ENCODE measurements at regions not wholly inside any gene's neighbourhood (a gene's known extent, or its start where the extent isn't known, plus 50 kb on each side); places are given as distances from the start of the nearest gene placed in this dataset.

DNA sequence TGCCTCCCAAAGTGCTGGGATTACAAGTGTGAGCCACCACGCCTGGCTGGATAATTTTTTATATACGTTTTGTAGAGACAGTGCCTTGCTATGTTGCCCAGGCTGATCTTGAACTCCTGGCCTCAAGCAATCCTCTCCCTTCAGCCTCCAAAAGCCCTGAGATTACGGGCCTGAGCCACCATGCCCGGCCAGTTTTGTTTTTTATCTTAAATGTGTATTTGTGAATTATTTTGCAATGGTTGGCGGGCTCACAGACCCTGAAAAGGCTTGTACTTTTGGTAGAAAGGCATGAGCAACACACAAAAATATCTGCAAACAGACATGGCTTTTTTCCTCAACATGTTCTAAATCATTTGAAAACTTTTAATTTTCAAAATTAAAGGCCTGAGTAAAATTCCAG, 73.4 kb upstream of the TMEM18 start:
- no peak for DNase-seq

DNA sequence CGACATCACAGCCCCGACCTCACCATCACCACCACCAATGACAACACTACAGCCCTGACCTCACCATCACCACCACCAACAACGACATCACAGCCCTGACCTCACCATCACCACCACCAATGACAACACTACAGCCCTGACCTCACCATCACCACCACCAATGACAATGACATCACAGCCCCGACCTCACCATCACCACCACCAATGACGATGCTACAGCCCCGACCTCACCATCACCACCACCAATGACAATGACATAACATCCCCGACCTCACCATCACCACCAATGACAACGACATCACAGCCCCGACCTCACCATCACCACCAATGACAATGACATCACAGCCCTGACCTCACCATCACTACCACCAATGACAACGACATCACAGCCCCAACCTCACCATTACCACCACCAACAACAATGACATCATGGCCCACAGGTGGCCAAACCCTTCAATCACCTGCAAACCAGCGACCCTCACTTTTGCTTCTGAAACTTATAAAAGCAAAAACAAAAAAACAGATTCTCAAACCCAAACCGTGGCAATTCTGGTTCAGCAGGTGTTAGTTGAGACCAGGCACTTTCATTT, 70.7 kb upstream of the TMEM18 start:
- DNase-seq = no peak

DNA sequence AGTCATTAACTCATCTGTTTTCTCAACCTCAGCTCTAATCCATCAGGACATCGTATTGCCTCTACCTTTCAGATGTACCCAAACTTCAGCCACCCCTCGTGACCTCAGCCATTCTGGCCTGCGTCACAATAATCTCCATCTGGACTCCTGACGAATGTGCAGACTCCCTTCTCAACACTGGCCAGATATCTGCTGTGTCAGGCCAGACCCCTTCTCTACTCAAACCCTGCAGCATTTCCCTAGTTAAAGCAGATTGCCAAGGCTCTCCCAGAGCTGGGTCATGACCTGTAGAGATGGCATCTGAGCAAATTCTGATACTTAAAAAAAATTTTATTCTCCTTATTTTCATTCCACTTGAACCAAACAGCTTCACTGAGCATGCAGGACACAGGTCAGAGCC, 69.5 kb upstream of the TMEM18 start:
- DNase-seq = no peak

DNA sequence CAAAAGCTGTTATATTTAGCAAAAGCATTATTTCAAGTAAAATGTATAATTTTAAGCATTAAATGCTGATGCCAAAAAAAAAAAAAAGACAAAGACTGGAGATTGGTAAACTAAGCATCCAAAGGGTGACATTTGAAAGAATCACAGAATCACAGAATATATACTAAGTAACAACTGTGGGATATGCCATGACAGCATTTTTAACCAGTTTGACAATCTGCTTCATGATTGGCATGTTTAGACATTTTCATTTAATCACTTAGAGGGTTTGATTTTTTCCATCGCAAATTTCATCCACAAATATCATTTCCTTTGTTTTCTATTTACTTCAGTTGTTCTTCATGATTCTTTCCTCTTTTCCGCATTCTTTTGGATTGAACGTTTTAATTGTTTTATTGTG, 66.9 kb upstream of the TMEM18 start:
- no peak for DNase-seq

DNA sequence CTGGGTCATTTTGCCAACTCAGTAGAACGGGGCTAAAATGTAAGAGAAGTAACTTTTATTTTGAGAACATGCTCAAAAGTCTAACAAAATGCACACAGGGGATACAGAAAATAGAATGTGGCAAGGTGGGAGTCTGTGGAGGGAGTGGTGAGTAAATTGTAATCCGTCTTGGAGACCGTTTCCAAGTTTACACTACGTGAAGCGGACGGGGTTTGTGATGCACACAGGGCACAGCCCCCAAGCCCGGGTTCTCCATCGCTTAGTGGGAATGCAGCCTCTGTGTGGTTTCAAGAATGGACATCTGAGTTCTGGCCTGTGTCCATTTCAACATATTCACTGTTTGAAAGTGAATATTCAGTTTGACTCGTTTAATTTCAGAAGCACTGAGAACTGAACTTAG, 65.0 kb upstream of the TMEM18 start:
- no peak for DNase-seq

DNA sequence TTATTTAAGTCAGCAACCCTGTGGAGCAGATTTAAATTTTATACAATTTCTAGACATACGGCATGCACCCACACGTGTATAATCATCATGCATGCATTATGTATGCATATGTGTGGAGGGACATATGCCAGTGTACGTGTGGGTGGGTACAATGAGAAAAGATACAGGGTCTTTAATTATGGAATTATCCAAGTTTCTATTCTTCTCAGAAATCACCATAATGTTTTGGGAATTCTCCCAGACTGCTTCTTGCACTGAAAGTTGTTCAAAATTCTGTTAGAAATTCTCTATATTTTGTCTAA, 63.9 kb upstream of the TMEM18 start:
- no peak for DNase-seq

DNA sequence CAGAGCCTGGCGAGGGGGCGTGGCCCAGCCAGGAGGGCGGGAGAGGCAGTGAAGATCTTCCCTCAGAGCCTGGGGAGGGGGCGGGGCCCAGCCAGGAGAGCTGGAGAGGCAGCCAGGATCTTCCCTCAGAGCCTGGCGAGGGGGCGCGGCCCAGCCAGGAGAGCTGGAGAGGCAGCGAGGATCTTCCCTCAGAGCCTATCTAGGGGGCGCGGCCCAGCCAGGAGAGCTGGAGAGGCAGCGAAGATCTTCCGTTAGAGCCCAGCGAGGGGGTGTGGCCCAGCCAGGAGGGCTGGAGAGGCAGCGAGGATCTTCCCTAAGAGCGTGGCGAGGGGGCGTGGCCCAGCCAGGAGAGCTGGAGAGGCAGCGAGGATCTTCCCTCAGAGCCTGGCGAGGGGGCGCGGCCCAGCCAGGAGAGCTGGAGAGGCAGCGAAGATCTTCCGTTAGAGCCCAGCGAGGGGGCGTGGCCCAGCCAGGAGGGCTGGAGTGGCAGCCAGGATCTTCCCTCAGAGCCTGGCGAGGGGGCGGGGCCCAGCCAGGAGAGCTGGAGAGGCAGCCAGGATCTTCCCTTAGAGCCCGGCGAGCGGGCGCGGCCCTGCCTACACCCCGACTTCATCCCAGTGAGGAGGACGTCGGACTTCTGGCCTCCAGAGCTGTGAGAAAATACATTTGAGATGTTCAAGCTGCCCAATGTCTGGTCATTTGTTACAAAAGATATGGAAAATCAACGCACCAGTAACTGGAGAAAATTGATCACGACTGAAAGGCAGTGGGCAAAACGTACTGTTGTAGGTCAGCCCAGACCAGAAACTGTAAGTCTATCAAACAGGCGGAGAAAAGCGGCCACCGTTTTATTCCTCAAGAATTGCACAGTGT, 63.4 kb upstream of the TMEM18 start:
- peak; percentile 71 for DNase-seq

DNA sequence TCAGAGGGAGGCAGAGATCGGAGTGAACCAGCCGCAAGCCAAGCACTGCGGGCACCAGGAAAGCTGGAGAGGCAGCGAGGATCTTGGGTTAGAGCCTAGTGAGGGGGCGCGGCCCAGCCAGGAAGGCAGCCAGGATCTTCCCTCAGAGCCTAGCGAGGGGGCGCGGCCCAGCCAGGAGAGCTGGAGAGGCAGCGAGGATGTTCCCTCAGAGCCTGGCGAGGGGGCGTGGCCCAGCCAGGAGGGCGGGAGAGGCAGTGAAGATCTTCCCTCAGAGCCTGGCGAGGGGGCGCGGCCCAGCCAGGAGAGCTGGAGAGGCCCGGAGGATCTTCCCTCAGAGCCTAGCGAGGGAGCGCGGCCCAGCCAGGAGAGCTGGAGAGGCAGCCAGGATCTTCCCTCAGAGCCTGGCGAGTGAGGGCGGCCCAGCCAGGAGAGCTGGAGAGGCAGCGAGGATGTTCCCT, 62.7 kb upstream of the TMEM18 start:
- peak; percentile 62 for DNase-seq

DNA sequence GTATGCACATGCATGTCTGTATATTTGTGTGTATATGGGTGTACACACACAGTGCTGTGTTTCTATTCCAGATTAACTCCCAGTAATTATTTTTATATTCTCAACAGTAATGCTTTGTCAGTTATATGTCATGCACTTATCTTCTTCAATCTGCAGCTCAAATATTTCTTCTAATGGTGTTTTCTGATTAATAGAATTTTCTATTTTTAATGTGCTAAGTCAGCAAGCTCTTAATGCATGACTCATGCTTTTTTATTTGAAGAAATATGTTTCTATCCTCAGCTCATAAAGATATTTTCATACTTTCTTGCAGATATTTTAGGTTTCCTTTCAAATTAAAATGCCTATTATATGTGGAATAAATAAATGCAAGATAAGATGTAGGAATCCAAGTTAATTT, 59.7 kb upstream of the TMEM18 start:
- DNase-seq = no peak

DNA sequence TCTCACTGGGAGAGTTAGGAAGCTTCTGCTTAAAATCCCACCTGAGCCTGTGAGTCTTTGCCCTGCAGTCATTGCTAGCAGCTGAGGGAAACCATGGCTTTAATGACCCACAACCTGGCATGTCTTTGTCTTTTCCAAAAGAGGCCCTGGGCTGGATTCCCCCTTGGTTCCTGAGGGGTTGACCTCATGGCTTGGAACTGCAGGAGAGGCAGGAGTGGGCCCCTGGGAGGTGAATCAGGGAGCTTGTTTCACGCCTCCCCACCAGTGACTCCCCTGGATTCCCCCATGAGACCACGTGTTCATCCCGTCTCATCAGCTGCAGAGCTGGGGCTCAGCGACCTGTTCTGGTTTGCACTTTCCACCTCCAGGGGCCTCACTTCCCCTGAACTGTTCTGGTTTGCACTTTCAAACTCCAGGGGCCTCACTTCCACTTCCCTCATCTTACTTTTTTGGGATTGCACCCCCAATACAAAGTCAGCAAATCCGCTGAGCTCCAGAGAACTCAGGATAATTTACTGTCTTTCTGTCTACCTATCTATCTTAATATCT, 58.5 kb upstream of the TMEM18 start:
- DNase-seq = no peak

DNA sequence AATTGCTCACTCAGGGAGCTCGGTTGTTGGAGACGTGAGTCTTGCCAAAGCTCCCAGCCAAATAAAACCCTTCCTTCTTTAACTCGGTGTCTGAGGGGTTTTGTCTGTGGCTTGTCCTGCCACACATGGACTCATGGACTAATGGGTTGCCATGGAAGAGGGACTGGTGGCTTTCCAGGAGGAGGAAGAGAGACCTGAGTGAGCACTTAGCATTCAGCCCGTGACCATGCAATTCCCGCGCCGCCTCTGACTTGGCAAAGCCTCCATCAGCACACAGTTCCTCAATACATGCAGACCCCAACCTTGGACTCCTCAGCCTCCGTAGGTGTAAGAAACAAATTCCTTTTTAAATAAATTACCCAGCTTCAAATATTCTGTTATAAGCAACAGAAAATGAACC, 57.3 kb upstream of the TMEM18 start:
- DNase-seq = no peak

DNA sequence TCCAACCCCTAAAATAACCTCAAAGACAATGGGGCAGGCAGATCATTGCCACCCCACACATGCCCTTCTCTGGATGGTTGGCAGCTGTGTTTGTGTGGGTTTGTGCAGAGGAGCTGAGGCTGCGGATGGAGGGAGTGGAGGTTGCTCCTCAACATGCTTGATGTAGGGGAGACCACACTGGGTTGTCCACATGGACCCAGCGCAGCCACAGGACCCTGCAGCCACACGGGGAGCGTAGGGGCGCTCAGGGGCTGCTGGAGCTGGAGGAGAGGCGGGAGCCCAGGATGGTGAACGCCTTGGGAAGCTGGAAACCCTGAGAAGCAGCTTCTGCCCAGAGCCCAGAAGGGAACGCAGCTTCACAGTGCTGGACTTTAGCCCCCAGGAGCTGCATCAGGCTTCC, 56.3 kb upstream of the TMEM18 start:
- no peak for DNase-seq

DNA sequence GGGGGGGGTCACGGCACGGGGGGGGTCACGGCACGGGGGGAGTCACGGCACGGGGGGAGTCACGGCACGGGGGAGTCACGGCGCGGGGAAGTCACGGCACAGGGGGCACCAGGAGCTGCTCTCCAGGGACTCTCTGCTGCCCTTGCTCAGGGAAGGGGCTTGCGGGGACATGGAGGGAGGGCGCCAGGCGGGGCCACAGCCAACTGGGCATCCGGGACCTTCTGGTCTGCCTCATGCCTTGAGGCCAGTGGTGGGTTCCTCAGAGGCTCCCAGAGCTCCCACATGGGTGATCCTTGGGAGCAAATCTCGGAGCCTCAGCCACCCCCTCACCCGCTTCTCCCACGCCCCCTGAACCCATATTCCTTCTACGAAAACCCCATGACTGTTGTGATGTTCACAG, 55.8 kb upstream of the TMEM18 start:
- no peak for DNase-seq

DNA sequence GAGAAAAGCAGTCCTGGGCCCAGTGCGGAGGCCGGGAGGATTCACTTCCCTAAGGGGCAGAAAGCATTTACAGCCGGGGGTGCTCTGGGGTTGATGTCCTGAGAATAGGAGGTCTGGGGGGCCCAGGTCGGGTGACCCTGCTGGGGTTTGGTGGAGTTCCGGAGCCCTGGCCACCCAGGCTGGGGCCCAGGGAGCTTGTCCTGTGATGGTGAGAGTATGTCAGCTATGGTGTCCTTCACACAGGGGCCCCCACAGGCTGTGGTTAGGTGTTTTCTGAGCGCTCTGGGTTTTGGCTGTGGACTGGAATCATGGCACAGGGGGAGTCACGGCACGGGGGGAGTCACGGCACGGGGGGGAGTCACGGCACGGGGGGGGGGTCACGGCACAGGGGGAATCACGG, 54.5 kb upstream of the TMEM18 start:
- no peak for DNase-seq

DNA sequence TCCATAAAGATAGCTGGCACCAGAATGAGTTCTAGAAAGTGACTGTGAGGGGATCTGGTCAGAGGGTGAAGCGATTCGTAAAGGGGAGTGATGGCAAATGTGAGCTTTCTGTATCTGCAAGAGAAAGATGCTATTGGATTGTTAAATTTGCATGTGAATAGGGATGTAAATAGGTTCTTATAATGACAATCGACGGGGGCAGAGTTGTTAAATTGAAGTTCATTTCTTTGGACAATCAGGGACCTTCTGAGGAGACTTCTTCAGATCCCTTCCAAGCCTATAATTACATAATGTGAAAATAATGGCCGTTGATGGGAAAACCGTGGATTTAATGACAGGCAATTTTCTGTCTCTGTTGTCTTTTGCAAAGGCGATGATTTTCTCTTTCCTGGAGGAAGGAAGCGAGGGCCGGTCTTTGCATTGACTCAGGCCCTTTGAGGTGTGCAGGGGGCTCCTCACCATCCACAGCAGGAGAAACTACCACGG, 52.2 kb upstream of the TMEM18 start:
- no peak for DNase-seq

DNA sequence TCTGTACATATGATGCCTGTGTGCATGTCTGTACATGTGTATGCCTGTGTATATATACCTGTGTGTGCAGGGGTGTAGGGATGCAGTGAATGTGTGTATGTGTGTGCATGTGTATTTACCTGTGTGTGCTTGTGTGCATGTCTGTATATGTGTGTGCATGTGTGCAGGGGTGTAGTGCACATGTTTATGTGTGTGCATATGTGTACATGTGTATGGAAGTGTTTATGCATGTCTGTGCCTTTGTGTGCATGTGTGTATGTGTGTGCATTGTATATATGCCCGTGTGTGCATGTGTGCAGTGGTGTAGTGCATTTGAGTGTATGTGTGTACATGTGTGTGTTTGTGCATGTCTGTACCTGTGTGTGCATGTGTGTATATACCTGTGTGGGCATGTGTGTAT, 51.0 kb upstream of the TMEM18 start:
- DNase-seq = no peak

DNA sequence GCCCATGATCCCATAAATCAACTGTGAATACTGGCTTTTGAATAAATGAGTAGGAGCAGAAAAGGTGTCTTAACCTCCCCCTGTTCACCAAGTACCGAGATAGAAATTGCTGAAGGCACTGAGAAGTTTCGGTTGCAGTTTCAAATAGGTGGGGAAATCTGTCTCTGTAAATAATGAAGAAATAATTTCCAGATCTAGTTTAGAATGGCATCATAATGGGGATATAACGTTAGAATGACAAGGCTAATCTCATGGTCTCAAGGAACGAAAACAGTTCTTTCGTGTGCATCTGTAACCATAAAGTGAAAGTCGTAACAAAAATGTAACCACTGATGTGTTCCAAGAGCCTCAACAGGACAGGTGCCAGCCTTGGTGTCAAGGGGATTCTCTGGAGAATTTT, 49.9 kb upstream of the TMEM18 start:
- no peak for DNase-seq
